IMR-90 (cell line): ENCODE measurements at regions not wholly inside any gene's neighbourhood (a gene's known extent, or its start where the extent isn't known, plus 50 kb on each side); places are given as distances from the start of the nearest gene placed in this dataset.

Experiments used
- ATAC-seq: fragments of 200-7000 bp; cut with Tn5 transposase; 2 replicates; pipeline ENCODE4 v1.9.1; 2020; ENCODE audit warnings: low read depth, mild to moderate bottlenecking, moderate library complexity
- BruUV-seq: library from RNA; stranded (reverse); fragments of 400-500 nt; replicated peaks from 2 replicates; lab custom pipeline; 2021; lab: Mats Ljungman, UMichigan
- CTCF ChIA-PET: fragments of 300-600 bp; formaldehyde crosslinking; extraction: SDS; loops from one replicate; lab custom pipeline; 2021; ENCODE audit warnings: antibody characterized with exemption; lab: Yijun Ruan, JAX
- POLR2A ChIA-PET: fragments of 300-600 bp; sonication (Branson Sonifier 250); formaldehyde crosslinking; loops from one replicate; lab custom pipeline; 2022; ENCODE audit warnings: antibody characterized with exemption; ENCODE audit not compliant: unreplicated experiment; lab: Charles Lee
- DNase-seq: peaks from one replicate; pipeline ENCODE4 v3.0.0; 2013
- H2AFZ ChIP-seq: replicated peaks from 2 replicates; pipeline ENCODE3; 2013; ENCODE audit warnings: low read length, mild to moderate bottlenecking; ENCODE audit not compliant: poor library complexity
- H2AK5ac ChIP-seq: 2 replicates; pipeline ENCODE4 v1.6.1; 2013; ENCODE audit warnings: low read depth, low read length, inconsistent platforms
- H2AK9ac ChIP-seq: replicated peaks from 2 replicates; pipeline ENCODE3; 2013; ENCODE audit warnings: mild to moderate bottlenecking, low read depth, low read length, moderate library complexity; ENCODE audit not compliant: poor library complexity
- H2BK120ac ChIP-seq: 2 replicates; pipeline ENCODE4 v1.6.1; 2013; ENCODE audit warnings: low read depth, low read length, inconsistent platforms
- H2BK15ac ChIP-seq: 3 replicates; pipeline ENCODE4 v1.6.1; 2013; ENCODE audit warnings: low read depth, low read length, inconsistent platforms
- H2BK20ac ChIP-seq: 2 replicates; pipeline ENCODE4 v1.6.1; 2013; ENCODE audit warnings: low read depth, mild to moderate bottlenecking, inconsistent platforms, low read length, moderate library complexity
- H2BK5ac ChIP-seq: 2 replicates; pipeline ENCODE4 v1.6.1; 2013; ENCODE audit warnings: mild to moderate bottlenecking, low read depth, low read length, inconsistent platforms; ENCODE audit not compliant: poor library complexity, severe bottlenecking
- H3K14ac ChIP-seq: replicated peaks from 2 replicates; pipeline ENCODE4 v1.6.1; 2013; ENCODE audit warnings: low read depth, low read length, inconsistent platforms
- H3K18ac ChIP-seq: 2 replicates; pipeline ENCODE4 v1.6.1; 2013; ENCODE audit warnings: low read depth, low read length, control low read depth
- H3K23ac ChIP-seq: 2 replicates; pipeline ENCODE4 v1.6.1; 2013; ENCODE audit warnings: low read depth, low read length, inconsistent platforms
- H3K27ac ChIP-seq: 2 replicates; pipeline ENCODE4 v1.5.1; 2013; ENCODE audit warnings: mild to moderate bottlenecking, control low read depth, low read length; ENCODE audit not compliant: insufficient read depth
- H3K27me3 ChIP-seq: 2 replicates; pipeline ENCODE4 v1.6.1; 2013; ENCODE audit warnings: low read length; ENCODE audit not compliant: control insufficient read depth, insufficient read depth
- H3K36me3 ChIP-seq: 2 replicates; pipeline ENCODE4 v1.6.1; 2013; ENCODE audit warnings: low read length, mixed read lengths; ENCODE audit not compliant: control insufficient read depth, insufficient read depth
- H3K4ac ChIP-seq: 2 replicates; pipeline ENCODE4 v1.6.1; 2013; ENCODE audit warnings: low read depth, low read length, inconsistent platforms
- H3K4me1 ChIP-seq: 2 replicates; pipeline ENCODE4 v1.6.1; 2013; ENCODE audit warnings: low read length, mixed read lengths; ENCODE audit not compliant: control insufficient read depth, insufficient read depth
- H3K4me2 ChIP-seq: 2 replicates; pipeline ENCODE4 v1.6.1; 2013; ENCODE audit warnings: low read depth, mild to moderate bottlenecking, control low read depth, low read length, moderate library complexity
- H3K4me3 ChIP-seq: 2 replicates; pipeline ENCODE4 v1.5.1; 2013; ENCODE audit warnings: low read depth, mild to moderate bottlenecking, control low read depth, low read length, moderate library complexity; ENCODE audit not compliant: insufficient read depth
- H3K56ac ChIP-seq: 2 replicates; pipeline ENCODE4 v1.6.1; 2013; ENCODE audit warnings: low read length, inconsistent platforms; ENCODE audit not compliant: insufficient read depth; ENCODE audit errors: extremely low read depth
- H3K79me1 ChIP-seq, 2 experiments: 2 replicates each; pipeline ENCODE4 v1.6.1; 2013; ENCODE audit warnings: low read length in 2 of 2, inconsistent platforms in 1 of 2, low read depth in 1 of 2
- H3K9ac ChIP-seq: 2 replicates; pipeline ENCODE4 v1.6.1; 2013; ENCODE audit warnings: low read depth, low read length, control low read depth
- H3K9me1 ChIP-seq: 2 replicates; pipeline ENCODE4 v1.6.1; 2013; ENCODE audit warnings: low read length, inconsistent platforms; ENCODE audit not compliant: insufficient read depth
- H3K9me3 ChIP-seq: 2 replicates; pipeline ENCODE4 v1.6.1; 2013; ENCODE audit warnings: low read length; ENCODE audit not compliant: control insufficient read depth, insufficient read depth
- H4K20me1 ChIP-seq: 2 replicates; pipeline ENCODE4 v1.6.1; 2013; ENCODE audit warnings: low read length, inconsistent platforms; ENCODE audit not compliant: insufficient read depth
- H4K5ac ChIP-seq: 2 replicates; pipeline ENCODE4 v1.6.1; 2013; ENCODE audit warnings: mild to moderate bottlenecking, low read depth, low read length, control low read depth
- H4K8ac ChIP-seq, 2 experiments: 2 replicates each; pipeline ENCODE4 v1.6.1; 2013; ENCODE audit warnings: low read depth in 2 of 2, low read length in 2 of 2, control low read depth in 1 of 2, inconsistent platforms in 1 of 2
- H4K91ac ChIP-seq: 2 replicates; pipeline ENCODE4 v1.6.1; 2013; ENCODE audit warnings: low read depth, low read length, inconsistent platforms; ENCODE audit not compliant: insufficient read depth
- BHLHE40 ChIP-seq: fragments of 150-350 bp; IDR thresholded peaks from 2 replicates; pipeline ENCODE4 v1.6.1; 2016; ENCODE audit warnings: mild to moderate bottlenecking, low read depth, low read length
- CEBPB ChIP-seq: IDR thresholded peaks from 2 replicates; pipeline ENCODE4 v1.6.1; 2012; ENCODE audit warnings: low read depth, low read length, improper control_type of control experiment
- CHD1 ChIP-seq: IDR thresholded peaks from 2 replicates; pipeline ENCODE4 v1.6.1; 2012; ENCODE audit warnings: low read depth, low read length, improper control_type of control experiment
- FOS ChIP-seq: fragments of 150-350 bp; IDR thresholded peaks from 2 replicates; pipeline ENCODE4 v1.6.1; 2016; ENCODE audit warnings: low read depth, low read length
- MAFK ChIP-seq: IDR thresholded peaks from 2 replicates; pipeline ENCODE4 v1.6.1; 2012; ENCODE audit warnings: low read depth, low read length, improper control_type of control experiment
- MAZ ChIP-seq: IDR thresholded peaks from 2 replicates; pipeline ENCODE4 v1.6.1; 2012; ENCODE audit warnings: low read depth, mild to moderate bottlenecking, low read length, improper control_type of control experiment, moderate library complexity, borderline replicate concordance
- MXI1 ChIP-seq: IDR thresholded peaks from 2 replicates; pipeline ENCODE4 v1.6.1; 2012; ENCODE audit warnings: low read depth, mild to moderate bottlenecking, low read length, moderate library complexity, borderline replicate concordance
- NFE2L2 ChIP-seq: fragments of 150-350 bp; IDR thresholded peaks from 2 replicates; pipeline ENCODE4 v1.6.1; 2016; ENCODE audit warnings: low read depth, mild to moderate bottlenecking, low read length
- POLR2A ChIP-seq: IDR thresholded peaks from 2 replicates; pipeline ENCODE4 v1.6.1; 2012; ENCODE audit warnings: mild to moderate bottlenecking, low read depth, low read length
- RAD21 ChIP-seq: IDR thresholded peaks from 2 replicates; pipeline ENCODE4 v1.6.1; 2012; ENCODE audit warnings: low read length, improper control_type of control experiment
- RCOR1 ChIP-seq: IDR thresholded peaks from 2 replicates; pipeline ENCODE4 v1.6.1; 2012; ENCODE audit warnings: mild to moderate bottlenecking, low read length, improper control_type of control experiment; ENCODE audit not compliant: insufficient replicate concordance
- RFX5 ChIP-seq: IDR thresholded peaks from 2 replicates; pipeline ENCODE4 v1.8.0; 2012; ENCODE audit warnings: low read depth, mild to moderate bottlenecking, low read length, moderate library complexity
- SMC3 ChIP-seq: fragments of 150-350 bp; IDR thresholded peaks from 2 replicates; pipeline ENCODE4 v1.6.1; 2016; ENCODE audit warnings: low read depth, mild to moderate bottlenecking, antibody characterized with exemption, low read length, moderate library complexity
- WGBS, 2 experiments: methylation state at CpG; one replicate each; pipeline versions ENCODE4 v1.1.5 to v1.1.7; 2013; ENCODE audit warnings: missing lambda C conversion rate in 2 of 2; ENCODE audit not compliant: insufficient read length in 1 of 2; ENCODE audit errors: extremely low coverage in 2 of 2; 5-methylcytosine and 5-hydroxymethylcytosine counted together
- dilution Hi-C: fragments of 300-500 bp; cut with HindIII; formaldehyde crosslinking; loops from one replicate; pipeline ENCODE4 v1.14.3; 2018; ENCODE audit warnings: low sequenced_read_pairs; ENCODE audit not compliant: unreplicated experiment
- in situ Hi-C: fragments of 300-500 bp; cut with MboI; formaldehyde crosslinking; loops from 3 replicates; pipeline ENCODE4 v1.14.3; 2019; ENCODE audit warnings: low sequenced_read_pairs, inconsistent platforms, mixed read lengths
- intact Hi-C: fragments of 100-400 bp; cut with micrococcal nuclease; formaldehyde crosslinking; loops from 2 replicates; pipeline ENCODE4 v1.10.0; 2022
- TF ChIP-seq, protein P1 (sequence below): conservative IDR thresholded peaks from 2 replicates; pipeline ENCODE4 v1.5.1; 2012; ENCODE audit warnings: mild to moderate bottlenecking, low read depth, low read length, improper control_type of control experiment
- TF ChIP-seq, protein P2 (sequence below): fragments of 150-350 bp; IDR thresholded peaks from 2 replicates; pipeline ENCODE4 v1.6.1; 2017; ENCODE audit warnings: mild to moderate bottlenecking, antibody characterized with exemption, low read length, low read depth
- TF ChIP-seq, protein P3 (sequence below): fragments of 150-350 bp; IDR thresholded peaks from 2 replicates; pipeline ENCODE4 v1.6.1; 2016; ENCODE audit warnings: low read depth, mild to moderate bottlenecking, low read length, moderate library complexity, borderline replicate concordance

DNA sequence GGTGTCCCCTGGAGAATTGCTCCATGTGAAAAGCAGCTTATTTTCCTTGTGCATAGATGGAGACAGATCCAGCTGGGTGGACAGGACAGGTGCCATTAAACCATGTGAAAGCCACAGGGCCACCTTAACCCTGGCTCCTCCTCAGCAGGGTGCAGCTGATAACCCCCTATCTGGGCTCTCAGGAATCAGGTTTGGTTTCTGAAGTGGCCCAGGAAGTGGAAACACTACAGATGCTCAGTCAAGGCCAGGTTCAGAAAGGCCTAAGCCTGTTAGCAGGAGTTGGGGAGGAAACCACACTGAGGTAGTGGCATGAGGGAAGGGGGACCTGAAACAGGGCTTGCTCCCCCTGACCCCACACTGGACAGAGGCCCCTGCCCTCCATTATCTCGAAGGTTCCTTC is 217.0 kb downstream of the SPP2 start:
- Histone ChIP-seq H2BK15ac (no peak overlapping the region), H3K4me1 (peaks cover 2% of the 10 kb centered on the region; the same call in 1 of the 2 replicates), H3K9me3 (no peaks in the 10 kb centered on the region), H4K5ac (no peak overlapping the region), H3K14ac (no peak overlapping the region), H3K23ac (no peak overlapping the region), H3K9ac (no peak overlapping the region), H2AK5ac (no peak overlapping the region; the same call in 1 of the 2 replicates), H3K4me2 (no peak overlapping the region), H2BK5ac (no peak overlapping the region), H3K27me3 (no peaks in the 10 kb centered on the region; the same call in none of the 2 replicates), H4K91ac (no peak overlapping the region), H3K79me1 (no peaks in the 10 kb centered on the region), H3K18ac (no peak overlapping the region), H2AFZ (no peak overlapping the region), H3K27ac (no peak overlapping the region), H3K4me3 (no peak overlapping the region), H2BK20ac (no peak overlapping the region), H3K4ac (no peak overlapping the region), H3K56ac (no peak overlapping the region), H4K20me1 (no peaks in the 10 kb centered on the region), H2AK9ac (no peak overlapping the region), H3K36me3 (no peaks in the 10 kb centered on the region), H4K8ac (no peak overlapping the region), H2BK120ac (no peak overlapping the region), H3K9me1 (no peaks in the 10 kb centered on the region)
- dilution Hi-C loops: no loop called here
- no TSS peak for BruUV-seq
- no peak for DNase-seq
- intact Hi-C loops: no loop called here
- WGBS, 2 experiments: no CpG with 5 or more reads among the region's 1 CpG
- no peak for ATAC-seq
- CTCF ChIA-PET: no interaction called here
- TF ChIP-seq SMC3 (no peak), MXI1 (no peak), POLR2A (no peak), RAD21 (no peak), MAFK (no peak), NFE2L2 (no peak), RCOR1 (no peak), MAZ (no peak), CEBPB (no peak), FOS (no peak), BHLHE40 (no peak), CHD1 (no peak), RFX5 (no peak)
- TF ChIP-seq, protein P1, sequence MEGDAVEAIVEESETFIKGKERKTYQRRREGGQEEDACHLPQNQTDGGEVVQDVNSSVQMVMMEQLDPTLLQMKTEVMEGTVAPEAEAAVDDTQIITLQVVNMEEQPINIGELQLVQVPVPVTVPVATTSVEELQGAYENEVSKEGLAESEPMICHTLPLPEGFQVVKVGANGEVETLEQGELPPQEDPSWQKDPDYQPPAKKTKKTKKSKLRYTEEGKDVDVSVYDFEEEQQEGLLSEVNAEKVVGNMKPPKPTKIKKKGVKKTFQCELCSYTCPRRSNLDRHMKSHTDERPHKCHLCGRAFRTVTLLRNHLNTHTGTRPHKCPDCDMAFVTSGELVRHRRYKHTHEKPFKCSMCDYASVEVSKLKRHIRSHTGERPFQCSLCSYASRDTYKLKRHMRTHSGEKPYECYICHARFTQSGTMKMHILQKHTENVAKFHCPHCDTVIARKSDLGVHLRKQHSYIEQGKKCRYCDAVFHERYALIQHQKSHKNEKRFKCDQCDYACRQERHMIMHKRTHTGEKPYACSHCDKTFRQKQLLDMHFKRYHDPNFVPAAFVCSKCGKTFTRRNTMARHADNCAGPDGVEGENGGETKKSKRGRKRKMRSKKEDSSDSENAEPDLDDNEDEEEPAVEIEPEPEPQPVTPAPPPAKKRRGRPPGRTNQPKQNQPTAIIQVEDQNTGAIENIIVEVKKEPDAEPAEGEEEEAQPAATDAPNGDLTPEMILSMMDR: no peak
- TF ChIP-seq, protein P2, sequence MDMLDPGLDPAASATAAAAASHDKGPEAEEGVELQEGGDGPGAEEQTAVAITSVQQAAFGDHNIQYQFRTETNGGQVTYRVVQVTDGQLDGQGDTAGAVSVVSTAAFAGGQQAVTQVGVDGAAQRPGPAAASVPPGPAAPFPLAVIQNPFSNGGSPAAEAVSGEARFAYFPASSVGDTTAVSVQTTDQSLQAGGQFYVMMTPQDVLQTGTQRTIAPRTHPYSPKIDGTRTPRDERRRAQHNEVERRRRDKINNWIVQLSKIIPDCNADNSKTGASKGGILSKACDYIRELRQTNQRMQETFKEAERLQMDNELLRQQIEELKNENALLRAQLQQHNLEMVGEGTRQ: no peak
- TF ChIP-seq, protein P3, sequence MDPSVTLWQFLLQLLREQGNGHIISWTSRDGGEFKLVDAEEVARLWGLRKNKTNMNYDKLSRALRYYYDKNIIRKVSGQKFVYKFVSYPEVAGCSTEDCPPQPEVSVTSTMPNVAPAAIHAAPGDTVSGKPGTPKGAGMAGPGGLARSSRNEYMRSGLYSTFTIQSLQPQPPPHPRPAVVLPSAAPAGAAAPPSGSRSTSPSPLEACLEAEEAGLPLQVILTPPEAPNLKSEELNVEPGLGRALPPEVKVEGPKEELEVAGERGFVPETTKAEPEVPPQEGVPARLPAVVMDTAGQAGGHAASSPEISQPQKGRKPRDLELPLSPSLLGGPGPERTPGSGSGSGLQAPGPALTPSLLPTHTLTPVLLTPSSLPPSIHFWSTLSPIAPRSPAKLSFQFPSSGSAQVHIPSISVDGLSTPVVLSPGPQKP: no peak
- in situ Hi-C loops: loop anchor here (25.0 kb wide), 1 partner anchor 845 kb away; no protein-coding TSS in a partner anchor
- POLR2A ChIA-PET: no interaction called here
